ENCODE measurements at regions not wholly inside any gene's neighbourhood (a gene's known extent, or its start where the extent isn't known, plus 50 kb on each side); places are given as distances from the start of the nearest gene placed in this dataset.

- no peak for DNase-seq (ENCODE audit: low spot score)
These were observed 58.5 kb upstream of the RAB27B start for GRCh38 chr18:54769526-54770464.

- no peak for DNase-seq (ENCODE audit: low spot score)
These were observed 56.2 kb upstream of the RAB27B start for GRCh38 chr18:54772056-54772455.

GRCh38 chr18:54774423-54774822 is 53.9 kb upstream of the RAB27B start:
- no peak for DNase-seq (ENCODE audit: low spot score)

- no peak for DNase-seq (ENCODE audit: low spot score)
These were observed 53.2 kb upstream of the RAB27B start for GRCh38 chr18:54774981-54775665.

- no peak for DNase-seq (ENCODE audit: low spot score)
These were observed 52.6 kb upstream of the RAB27B start for GRCh38 chr18:54775686-54776085.

GRCh38 chr18:54776282-54776977 is 51.8 kb upstream of the RAB27B start:
- no peak for DNase-seq (ENCODE audit: low spot score)

- no peak for DNase-seq (ENCODE audit: low spot score)
These were observed 51.0 kb upstream of the RAB27B start for GRCh38 chr18:54777118-54777791.

- DNase-seq (ENCODE audit: low spot score) = no peak
These were observed 50.3 kb upstream of the RAB27B start for GRCh38 chr18:54777989-54778388.
